ENCODE measurements at regions not wholly inside any gene's neighbourhood (a gene's known extent, or its start where the extent isn't known, plus 50 kb on each side); places are given as distances from the start of the nearest gene placed in this dataset.

DNA sequence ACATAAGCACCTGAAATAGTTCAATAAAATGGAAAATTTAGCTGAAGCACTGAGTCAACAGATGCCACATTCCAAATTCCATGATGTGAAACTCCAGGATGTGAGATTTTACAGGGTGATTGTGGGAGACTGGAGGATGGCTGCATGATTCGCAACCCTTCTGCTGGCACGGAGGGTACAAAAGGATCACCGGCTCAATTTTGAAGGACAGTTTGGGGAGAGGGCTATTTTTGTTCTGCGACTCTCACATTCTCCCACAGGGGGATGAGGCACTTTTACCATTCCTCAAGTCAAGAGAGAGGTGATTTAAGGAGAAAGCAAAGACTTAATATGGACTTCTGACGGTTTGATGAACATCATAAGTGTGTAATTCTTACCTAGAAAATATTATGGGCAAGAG, 138.1 kb upstream of the CWC22 start:
- TF ChIP-seq POLR2A (IDR thresholded peaks at IDR 0.05; ENCODE audit: low read depth, low read length) (no peak), TAF1 (IDR thresholded peaks at IDR 0.05; ENCODE audit: low read depth, low read length) (no peak), POU2F2 (IDR thresholded peaks at IDR 0.05; ENCODE audit: low read depth, low read length) (no peak), POLR2AphosphoS5 (IDR thresholded peaks at IDR 0.05; ENCODE audit: low read depth, low read length) (no peak), SPI1 (IDR thresholded peaks at IDR 0.05; ENCODE audit: low read depth, low read length) (no peak)
